Astrocyte (in vitro differentiated cells and primary cell): ENCODE measurements at regions not wholly inside any gene's neighbourhood (a gene's known extent, or its start where the extent isn't known, plus 50 kb on each side); places are given as distances from the start of the nearest gene placed in this dataset.

Source experiments
- DNase-seq: peaks from one replicate; pipeline ENCODE4 v3.0.0-alpha.2; 2010; ENCODE audit warnings: low read depth
- FAIRE-seq: peaks from 2 replicates; lab custom pipeline; 2011; peaks lifted over from hg19 to GRCh38; lab: Jason Lieb, UNC
- H2AFZ ChIP-seq: 2 replicates; pipeline ENCODE4 v1.6.0; 2012; ENCODE audit warnings: low read depth, low read length, inconsistent platforms
- H3K27ac ChIP-seq: 2 replicates; pipeline ENCODE4 v1.5.1; 2011; ENCODE audit warnings: low read depth, low read length, inconsistent platforms
- H3K27me3 ChIP-seq: 2 replicates; pipeline ENCODE4 v1.6.0; 2011; ENCODE audit warnings: low read length, inconsistent platforms; ENCODE audit not compliant: insufficient read depth
- H3K36me3 ChIP-seq: 2 replicates; pipeline ENCODE4 v1.5.1; 2011; ENCODE audit warnings: low read length, inconsistent platforms; ENCODE audit not compliant: insufficient read depth
- H3K4me1 ChIP-seq: 2 replicates; pipeline ENCODE4 v1.5.1; 2011; ENCODE audit warnings: low read length, inconsistent platforms; ENCODE audit not compliant: insufficient read depth
- H3K4me2 ChIP-seq: 2 replicates; pipeline ENCODE4 v1.6.0; 2012; ENCODE audit warnings: low read length, inconsistent platforms
- H3K4me3 ChIP-seq: 2 replicates; pipeline ENCODE4 v1.5.1; 2011; ENCODE audit warnings: low read depth, mild to moderate bottlenecking, low read length, inconsistent platforms; ENCODE audit not compliant: insufficient read depth
- H3K79me2 ChIP-seq: 2 replicates; pipeline ENCODE4 v1.6.0; 2012; ENCODE audit warnings: mild to moderate bottlenecking, low read length, inconsistent platforms; ENCODE audit not compliant: insufficient read depth
- H3K9ac ChIP-seq: 2 replicates; pipeline ENCODE4 v1.6.0; 2012; ENCODE audit warnings: mild to moderate bottlenecking, low read length, inconsistent platforms
- H3K9me3 ChIP-seq: 2 replicates; pipeline ENCODE4 v1.5.1; 2012; ENCODE audit warnings: low read depth, mild to moderate bottlenecking, low read length, inconsistent platforms; ENCODE audit not compliant: insufficient read depth
- H4K20me1 ChIP-seq: 2 replicates; pipeline ENCODE4 v1.6.0; 2012; ENCODE audit warnings: low read length, inconsistent platforms; ENCODE audit not compliant: insufficient read depth
- H3K27ac Mint-ChIP-seq: one replicate; pipeline ENCODE4 v1.8.0; 2021; ENCODE audit warnings: mild to moderate bottlenecking, mixed read lengths; ENCODE audit not compliant: unreplicated experiment
- H3K27me3 Mint-ChIP-seq: one replicate; pipeline ENCODE4 v1.8.0; 2021; ENCODE audit warnings: low read depth, mixed read lengths; ENCODE audit not compliant: unreplicated experiment
- H3K36me3 Mint-ChIP-seq: one replicate; pipeline ENCODE4 v1.8.0; 2021; ENCODE audit warnings: low read depth, mixed read lengths; ENCODE audit not compliant: unreplicated experiment
- H3K4me1 Mint-ChIP-seq: one replicate; pipeline ENCODE4 v1.8.0; 2021; ENCODE audit warnings: low read depth, mixed read lengths; ENCODE audit not compliant: unreplicated experiment
- H3K4me3 Mint-ChIP-seq: one replicate; pipeline ENCODE4 v1.8.0; 2021; ENCODE audit warnings: mild to moderate bottlenecking, moderate library complexity, mixed read lengths; ENCODE audit not compliant: unreplicated experiment
- H3K9me3 Mint-ChIP-seq: one replicate; pipeline ENCODE4 v1.8.0; 2021; ENCODE audit warnings: mild to moderate bottlenecking, mixed read lengths; ENCODE audit not compliant: unreplicated experiment
- EZH2 ChIP-seq: IDR thresholded peaks from 2 replicates; pipeline ENCODE4 v1.6.1; 2012; ENCODE audit warnings: mild to moderate bottlenecking, low read length, inconsistent platforms; ENCODE audit not compliant: insufficient read depth
- TF ChIP-seq, protein P1 (sequence below): IDR thresholded peaks from 2 replicates; pipeline ENCODE4 v1.5.1; 2011; ENCODE audit warnings: low read depth, mild to moderate bottlenecking, inconsistent platforms, low read length, moderate library complexity; ENCODE audit not compliant: insufficient read depth

DNA sequence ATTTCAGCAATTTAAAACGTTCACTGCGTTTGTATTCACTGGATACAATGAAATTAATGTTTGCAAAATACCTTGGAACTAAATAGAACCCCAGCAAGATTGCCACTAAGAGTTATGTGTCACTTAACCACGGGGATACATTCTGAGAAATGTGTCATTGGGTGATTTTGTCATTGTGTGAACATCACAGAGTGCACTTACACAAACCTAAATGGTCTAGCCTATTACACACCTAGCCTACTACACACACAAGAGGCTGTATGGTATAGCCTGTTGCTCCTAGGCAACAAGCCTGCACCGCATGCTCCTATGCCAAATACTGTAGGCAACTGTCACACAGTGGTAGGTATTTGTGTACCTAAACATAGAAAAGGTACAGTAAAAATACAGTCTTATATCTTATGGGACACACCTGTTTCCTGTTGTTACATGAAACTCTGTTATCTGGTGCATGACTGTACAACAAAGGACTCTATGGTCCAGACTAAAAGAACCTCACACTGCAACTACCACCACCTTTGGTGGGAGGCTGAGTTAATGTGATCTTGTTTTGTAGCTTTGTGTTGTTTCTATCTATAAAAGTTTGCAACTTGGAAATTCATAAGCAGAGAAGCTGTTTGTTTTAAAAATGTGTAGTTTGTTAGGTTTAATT lies 92.2 kb upstream of the NTRK3 start:
- no peak overlapping the region for H3K27ac Mint-ChIP-seq
- H2AFZ ChIP-seq: no peak overlapping the region
- H3K27me3 Mint-ChIP-seq: peaks cover 25% of the 10 kb centered on the region
- H3K36me3 Mint-ChIP-seq: no peaks in the 10 kb centered on the region
- H3K36me3 ChIP-seq: no peaks in the 10 kb centered on the region
- no peak overlapping the region for H3K4me3 Mint-ChIP-seq
- H3K9me3 ChIP-seq: peaks cover 6% of the 10 kb centered on the region
- H3K27me3 ChIP-seq: no peaks in the 10 kb centered on the region
- FAIRE-seq (no peak), DNase-seq (no peak)
- no peaks in the 10 kb centered on the region for H3K4me1 Mint-ChIP-seq
- no peaks in the 10 kb centered on the region for H4K20me1 ChIP-seq
- no peak overlapping the region for H3K4me2 ChIP-seq
- no peak overlapping the region for H3K27ac ChIP-seq
- H3K79me2 ChIP-seq: no peaks in the 10 kb centered on the region
- H3K4me3 ChIP-seq: no peak overlapping the region
- no peaks in the 10 kb centered on the region for H3K4me1 ChIP-seq
- no peak for TF ChIP-seq EZH2
- TF ChIP-seq, protein P1, sequence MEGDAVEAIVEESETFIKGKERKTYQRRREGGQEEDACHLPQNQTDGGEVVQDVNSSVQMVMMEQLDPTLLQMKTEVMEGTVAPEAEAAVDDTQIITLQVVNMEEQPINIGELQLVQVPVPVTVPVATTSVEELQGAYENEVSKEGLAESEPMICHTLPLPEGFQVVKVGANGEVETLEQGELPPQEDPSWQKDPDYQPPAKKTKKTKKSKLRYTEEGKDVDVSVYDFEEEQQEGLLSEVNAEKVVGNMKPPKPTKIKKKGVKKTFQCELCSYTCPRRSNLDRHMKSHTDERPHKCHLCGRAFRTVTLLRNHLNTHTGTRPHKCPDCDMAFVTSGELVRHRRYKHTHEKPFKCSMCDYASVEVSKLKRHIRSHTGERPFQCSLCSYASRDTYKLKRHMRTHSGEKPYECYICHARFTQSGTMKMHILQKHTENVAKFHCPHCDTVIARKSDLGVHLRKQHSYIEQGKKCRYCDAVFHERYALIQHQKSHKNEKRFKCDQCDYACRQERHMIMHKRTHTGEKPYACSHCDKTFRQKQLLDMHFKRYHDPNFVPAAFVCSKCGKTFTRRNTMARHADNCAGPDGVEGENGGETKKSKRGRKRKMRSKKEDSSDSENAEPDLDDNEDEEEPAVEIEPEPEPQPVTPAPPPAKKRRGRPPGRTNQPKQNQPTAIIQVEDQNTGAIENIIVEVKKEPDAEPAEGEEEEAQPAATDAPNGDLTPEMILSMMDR: no peak
- H3K9me3 Mint-ChIP-seq: peaks cover 14% of the 10 kb centered on the region
- no peak overlapping the region for H3K9ac ChIP-seq

DNA sequence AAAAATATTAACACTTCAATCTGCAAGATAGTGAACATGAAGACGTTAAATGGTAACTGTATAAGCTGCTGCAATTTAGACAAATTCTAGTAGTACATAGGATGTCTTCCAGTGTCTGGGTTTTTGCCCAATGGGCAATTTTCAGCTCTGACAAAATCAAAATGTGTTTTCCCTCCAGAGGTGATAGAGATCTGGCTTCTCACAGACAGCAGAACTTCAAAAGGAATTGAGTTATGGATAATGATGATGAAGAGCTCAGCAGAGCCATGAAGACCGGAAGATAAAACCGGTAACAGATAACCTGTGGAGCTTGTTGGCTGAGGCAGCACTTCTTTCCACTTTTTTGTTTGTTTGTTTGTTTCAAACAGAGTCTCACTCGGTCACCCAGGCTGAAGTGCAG lies 89.4 kb upstream of the NTRK3 start:
- no peak overlapping the region for H3K9ac ChIP-seq
- H3K79me2 ChIP-seq: no peaks in the 10 kb centered on the region
- Mint-ChIP-seq H3K9me3 (peaks cover 2% of the 10 kb centered on the region), H3K4me3 (no peak overlapping the region), H3K4me1 (no peaks in the 10 kb centered on the region), H3K27me3 (peaks cover 22% of the 10 kb centered on the region), H3K36me3 (no peaks in the 10 kb centered on the region), H3K27ac (no peak overlapping the region)
- H3K27ac ChIP-seq: no peak overlapping the region
- DNase-seq (no peak), FAIRE-seq (no peak)
- H2AFZ ChIP-seq: no peak overlapping the region
- no peaks in the 10 kb centered on the region for H3K27me3 ChIP-seq
- no peaks in the 10 kb centered on the region for H3K4me1 ChIP-seq
- H3K4me3 ChIP-seq: no peak overlapping the region
- no peaks in the 10 kb centered on the region for H3K36me3 ChIP-seq
- H4K20me1 ChIP-seq: no peaks in the 10 kb centered on the region
- H3K9me3 ChIP-seq: no peaks in the 10 kb centered on the region
- H3K4me2 ChIP-seq: no peak overlapping the region
- TF ChIP-seq, protein P1: no peak
- TF ChIP-seq EZH2: no peak

DNA sequence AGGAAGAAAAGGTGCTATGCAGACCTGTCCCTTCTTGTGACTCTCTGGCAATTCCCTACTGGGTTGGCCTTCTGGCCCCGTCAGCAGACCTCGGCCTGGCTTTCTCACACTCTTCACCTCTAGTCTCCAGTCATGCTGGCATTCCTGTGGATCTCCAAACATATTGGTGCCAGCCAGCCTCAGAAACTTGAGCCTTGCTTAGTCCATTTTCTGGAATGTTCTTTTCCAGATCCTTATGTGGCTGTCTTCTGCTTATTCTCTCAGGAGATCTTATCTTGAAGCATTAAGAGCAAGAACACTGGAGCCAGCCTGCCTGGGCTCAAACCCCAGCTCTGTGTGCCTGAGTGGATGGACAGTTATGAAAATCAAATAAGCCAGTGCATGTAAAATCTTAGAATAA lies 88.2 kb upstream of the NTRK3 start:
- Mint-ChIP-seq H3K4me3 (no peak overlapping the region), H3K27me3 (peaks cover 14% of the 10 kb centered on the region), H3K4me1 (no peaks in the 10 kb centered on the region), H3K27ac (no peak overlapping the region), H3K36me3 (no peaks in the 10 kb centered on the region), H3K9me3 (peaks cover 2% of the 10 kb centered on the region)
- Histone ChIP-seq H3K36me3 (no peaks in the 10 kb centered on the region), H3K4me3 (no peak overlapping the region), H3K27me3 (no peaks in the 10 kb centered on the region), H2AFZ (no peak overlapping the region), H3K9me3 (no peaks in the 10 kb centered on the region), H3K4me1 (no peaks in the 10 kb centered on the region), H3K4me2 (no peak overlapping the region), H3K9ac (no peak overlapping the region), H3K27ac (no peak overlapping the region), H4K20me1 (no peaks in the 10 kb centered on the region), H3K79me2 (no peaks in the 10 kb centered on the region)
- FAIRE-seq: no peak
- no peak for DNase-seq
- TF ChIP-seq EZH2: no peak
- TF ChIP-seq, protein P1: no peak
